Osteoblast (primary cell): ENCODE measurements at regions not wholly inside any gene's neighbourhood (a gene's known extent, or its start where the extent isn't known, plus 50 kb on each side); places are given as distances from the start of the nearest gene placed in this dataset.

Experiments
- DNase-seq: peaks from one replicate; pipeline ENCODE4 v3.0.0; 2011; ENCODE audit warnings: low spot score, mixed read lengths; ENCODE audit not compliant: insufficient read length; ENCODE audit errors: missing footprints
- H2AFZ ChIP-seq: 2 replicates; pipeline ENCODE4 v1.6.0; 2011; ENCODE audit warnings: mild to moderate bottlenecking, low read length
- H3K27ac ChIP-seq: 2 replicates; pipeline ENCODE4 v1.5.1; 2011; ENCODE audit warnings: mild to moderate bottlenecking, low read depth, low read length, moderate library complexity
- H3K27me3 ChIP-seq: 2 replicates; pipeline ENCODE4 v1.6.0; 2012; ENCODE audit warnings: mild to moderate bottlenecking, control low read depth, inconsistent platforms, low read length, moderate library complexity; ENCODE audit not compliant: insufficient read depth
- H3K36me3 ChIP-seq: 2 replicates; pipeline ENCODE4 v1.5.1; 2011; ENCODE audit warnings: mild to moderate bottlenecking, low read length, control low read depth, moderate library complexity; ENCODE audit not compliant: insufficient read depth
- H3K4me1 ChIP-seq: 2 replicates; pipeline ENCODE4 v1.5.1; 2011; ENCODE audit warnings: mild to moderate bottlenecking, low read length, control low read depth, moderate library complexity; ENCODE audit not compliant: insufficient read depth
- H3K4me2 ChIP-seq: 2 replicates; pipeline ENCODE4 v1.6.0; 2011; ENCODE audit warnings: mild to moderate bottlenecking, low read length; ENCODE audit not compliant: insufficient read depth
- H3K4me3 ChIP-seq: fragments of 200-600 bp; sonication (generic); 3 replicates; pipeline ENCODE4 v1.5.1; 2012; ENCODE audit warnings: mild to moderate bottlenecking, low read length, inconsistent platforms; ENCODE audit not compliant: insufficient read depth
- H3K79me2 ChIP-seq: 2 replicates; pipeline ENCODE4 v1.6.0; 2012; ENCODE audit warnings: mild to moderate bottlenecking, low read length, control low read depth, inconsistent platforms; ENCODE audit not compliant: insufficient read depth
- H3K9me3 ChIP-seq: 2 replicates; pipeline ENCODE4 v1.5.1; 2011; ENCODE audit warnings: low read depth, low read length, control low read depth
- H4K20me1 ChIP-seq: 2 replicates; pipeline ENCODE4 v1.6.0; 2012; ENCODE audit warnings: mild to moderate bottlenecking, low read length, control low read depth; ENCODE audit not compliant: insufficient read depth
- TF ChIP-seq, protein P1 (sequence below): IDR thresholded peaks from 2 replicates; pipeline ENCODE4 v1.5.1; 2011; ENCODE audit warnings: mild to moderate bottlenecking, low read depth, low read length, moderate library complexity; ENCODE audit errors: extremely low read depth

- Histone ChIP-seq H3K27ac (no peak overlapping the region), H3K4me3 (no peak overlapping the region), H3K9me3 (no peaks in the 10 kb centered on the region), H3K79me2 (no peaks in the 10 kb centered on the region), H3K36me3 (no peaks in the 10 kb centered on the region), H3K4me2 (no peak overlapping the region), H4K20me1 (no peaks in the 10 kb centered on the region), H2AFZ (no peak overlapping the region), H3K27me3 (no peaks in the 10 kb centered on the region), H3K4me1 (peaks cover 17% of the 10 kb centered on the region)
- DNase-seq: no peak
- TF ChIP-seq, protein P1, sequence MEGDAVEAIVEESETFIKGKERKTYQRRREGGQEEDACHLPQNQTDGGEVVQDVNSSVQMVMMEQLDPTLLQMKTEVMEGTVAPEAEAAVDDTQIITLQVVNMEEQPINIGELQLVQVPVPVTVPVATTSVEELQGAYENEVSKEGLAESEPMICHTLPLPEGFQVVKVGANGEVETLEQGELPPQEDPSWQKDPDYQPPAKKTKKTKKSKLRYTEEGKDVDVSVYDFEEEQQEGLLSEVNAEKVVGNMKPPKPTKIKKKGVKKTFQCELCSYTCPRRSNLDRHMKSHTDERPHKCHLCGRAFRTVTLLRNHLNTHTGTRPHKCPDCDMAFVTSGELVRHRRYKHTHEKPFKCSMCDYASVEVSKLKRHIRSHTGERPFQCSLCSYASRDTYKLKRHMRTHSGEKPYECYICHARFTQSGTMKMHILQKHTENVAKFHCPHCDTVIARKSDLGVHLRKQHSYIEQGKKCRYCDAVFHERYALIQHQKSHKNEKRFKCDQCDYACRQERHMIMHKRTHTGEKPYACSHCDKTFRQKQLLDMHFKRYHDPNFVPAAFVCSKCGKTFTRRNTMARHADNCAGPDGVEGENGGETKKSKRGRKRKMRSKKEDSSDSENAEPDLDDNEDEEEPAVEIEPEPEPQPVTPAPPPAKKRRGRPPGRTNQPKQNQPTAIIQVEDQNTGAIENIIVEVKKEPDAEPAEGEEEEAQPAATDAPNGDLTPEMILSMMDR: no peak
Measured at GRCh38 chr4:56744030-56744429, 62.9 kb upstream of the HOPX start.

DNA sequence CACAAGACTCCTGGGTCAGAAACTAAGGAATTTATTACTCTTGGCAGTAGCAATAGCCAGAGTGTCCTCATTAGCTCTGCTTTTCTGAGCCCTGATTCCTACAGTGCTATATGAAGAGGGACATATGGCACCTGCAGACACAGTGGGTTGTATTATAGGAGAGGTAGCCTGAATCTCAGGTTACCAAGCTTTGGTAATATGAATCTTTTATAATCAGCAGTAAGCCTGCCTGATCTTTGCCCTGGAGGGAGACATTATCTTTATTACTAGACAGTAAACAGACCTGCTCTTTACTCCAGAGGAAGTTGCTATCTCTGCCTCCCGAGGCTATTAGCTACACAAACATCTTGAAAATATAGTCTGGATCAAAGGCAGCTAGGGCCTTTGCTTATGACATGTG, 62.5 kb upstream of the HOPX start:
- Histone ChIP-seq H3K4me2 (no peak overlapping the region), H3K27ac (no peak overlapping the region), H4K20me1 (no peaks in the 10 kb centered on the region), H2AFZ (no peak overlapping the region), H3K36me3 (no peaks in the 10 kb centered on the region), H3K79me2 (no peaks in the 10 kb centered on the region), H3K9me3 (no peaks in the 10 kb centered on the region), H3K4me3 (no peak overlapping the region), H3K27me3 (no peaks in the 10 kb centered on the region), H3K4me1 (peaks cover 17% of the 10 kb centered on the region)
- TF ChIP-seq, protein P1: no peak
- no peak for DNase-seq

DNA sequence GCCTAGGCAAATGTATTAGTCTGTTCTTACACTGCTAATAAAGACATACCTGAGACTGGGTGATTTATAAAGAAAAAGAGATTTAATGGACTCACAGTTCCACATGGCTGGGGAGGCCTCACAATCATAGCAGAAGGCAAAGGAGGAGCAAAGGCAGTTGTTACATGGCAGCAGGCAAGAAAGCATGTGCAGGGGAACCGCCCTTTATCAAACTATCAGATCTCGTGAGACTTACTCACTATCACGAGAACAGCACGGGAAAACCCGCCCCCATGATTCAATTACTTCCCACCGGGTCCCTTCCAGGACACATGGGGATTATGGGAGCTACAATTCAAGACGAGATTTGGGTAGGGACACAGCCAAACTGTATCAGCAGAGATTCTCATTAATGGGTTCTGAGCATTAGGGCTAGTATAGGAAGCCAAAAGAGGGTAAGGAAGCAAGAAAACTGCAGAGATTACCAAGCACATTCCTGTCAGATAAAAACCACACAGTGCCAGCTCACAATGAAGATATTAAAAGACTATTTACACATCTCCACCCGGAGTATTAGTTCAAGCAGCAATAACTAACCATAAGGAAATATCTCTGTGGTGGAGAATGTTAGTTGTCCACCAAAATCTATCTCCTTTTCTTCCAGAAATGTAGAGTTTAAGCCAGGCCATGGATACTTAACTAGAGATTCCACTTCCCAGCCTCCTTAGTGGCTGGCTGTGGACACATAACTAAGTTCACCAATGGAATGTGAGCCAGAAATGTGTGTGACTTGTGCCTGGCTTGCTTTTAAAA, 61.2 kb upstream of the HOPX start:
- Histone ChIP-seq H3K4me1 (peaks cover 17% of the 10 kb centered on the region), H3K4me2 (peak overlapping the region; percentile 23), H3K9me3 (no peaks in the 10 kb centered on the region), H3K27ac (peak overlapping the region; percentile 49), H3K27me3 (no peaks in the 10 kb centered on the region), H2AFZ (peak overlapping the region; percentile 38), H3K36me3 (no peaks in the 10 kb centered on the region), H4K20me1 (no peaks in the 10 kb centered on the region), H3K4me3 (no peak overlapping the region), H3K79me2 (no peaks in the 10 kb centered on the region)
- TF ChIP-seq, protein P1: no peak
- peak; percentile 91 for DNase-seq

GRCh38 chr4:56741595-56741994, 60.5 kb upstream of the HOPX start:
- Histone ChIP-seq H3K27ac (no peak overlapping the region), H3K79me2 (no peaks in the 10 kb centered on the region), H2AFZ (no peak overlapping the region), H3K4me3 (no peak overlapping the region), H3K4me2 (no peak overlapping the region), H3K27me3 (no peaks in the 10 kb centered on the region), H3K9me3 (no peaks in the 10 kb centered on the region), H3K4me1 (peaks cover 17% of the 10 kb centered on the region), H3K36me3 (no peaks in the 10 kb centered on the region), H4K20me1 (no peaks in the 10 kb centered on the region)
- no peak for DNase-seq
- TF ChIP-seq, protein P1: no peak
